ENCODE measurements at regions not wholly inside any gene's neighbourhood (a gene's known extent, or its start where the extent isn't known, plus 50 kb on each side); places are given as distances from the start of the nearest gene placed in this dataset.

- DNase-seq (ENCODE audit: low read depth), result no peak
- no peak for TF ChIP-seq CTCF (conservative IDR thresholded peaks at IDR 0.05; ENCODE audit: low read length)
- no peak overlapping the region for H3K4me3 ChIP-seq (ENCODE audit: low read length)
Observed at GRCh38 chr6:117110737-117111136, 154.6 kb upstream of the VGLL2 start.

GRCh38 chr6:117117652-117118051 is 147.7 kb upstream of the VGLL2 start:
- H3K4me3 ChIP-seq (ENCODE audit: low read length), result no peak overlapping the region
- DNase-seq (ENCODE audit: low read depth), result no peak
- no peak for TF ChIP-seq CTCF (conservative IDR thresholded peaks at IDR 0.05; ENCODE audit: low read length)

- no peak overlapping the region for H3K4me3 ChIP-seq (ENCODE audit: low read length)
- DNase-seq (ENCODE audit: low read depth), result no peak
- TF ChIP-seq CTCF (conservative IDR thresholded peaks at IDR 0.05; ENCODE audit: low read length), result no peak
Observed at GRCh38 chr6:117118490-117118889, 146.9 kb upstream of the VGLL2 start.

- no peak for DNase-seq (ENCODE audit: low read depth)
- no peak for TF ChIP-seq CTCF (conservative IDR thresholded peaks at IDR 0.05; ENCODE audit: low read length)
- no peak overlapping the region for H3K4me3 ChIP-seq (ENCODE audit: low read length)
Observed at GRCh38 chr6:117126213-117126612, 139.1 kb upstream of the VGLL2 start.

- H3K4me3 ChIP-seq (ENCODE audit: low read length), result no peak overlapping the region
- TF ChIP-seq CTCF (conservative IDR thresholded peaks at IDR 0.05; ENCODE audit: low read length), result no peak
- DNase-seq (ENCODE audit: low read depth), result no peak
Observed at GRCh38 chr6:117128052-117128451, 137.3 kb upstream of the VGLL2 start.

GRCh38 chr6:117130125-117130524 is 135.2 kb upstream of the VGLL2 start:
- TF ChIP-seq CTCF (conservative IDR thresholded peaks at IDR 0.05; ENCODE audit: low read length), result no peak
- no peak for DNase-seq (ENCODE audit: low read depth)
- no peak overlapping the region for H3K4me3 ChIP-seq (ENCODE audit: low read length)

GRCh38 chr6:117136702-117137101 is 128.7 kb upstream of the VGLL2 start:
- TF ChIP-seq CTCF (conservative IDR thresholded peaks at IDR 0.05; ENCODE audit: low read length), result no peak
- no peak overlapping the region for H3K4me3 ChIP-seq (ENCODE audit: low read length)
- no peak for DNase-seq (ENCODE audit: low read depth)

All from AG10803 (cell line).